ENCODE measurements at regions not wholly inside any gene's neighbourhood (a gene's known extent, or its start where the extent isn't known, plus 50 kb on each side); places are given as distances from the start of the nearest gene placed in this dataset.
"Not testable (repeated sequence)": the region's sequence is repeated elsewhere in the genome, so short reads cannot be mapped to it uniquely, and the experiment has no call there.

DNA sequence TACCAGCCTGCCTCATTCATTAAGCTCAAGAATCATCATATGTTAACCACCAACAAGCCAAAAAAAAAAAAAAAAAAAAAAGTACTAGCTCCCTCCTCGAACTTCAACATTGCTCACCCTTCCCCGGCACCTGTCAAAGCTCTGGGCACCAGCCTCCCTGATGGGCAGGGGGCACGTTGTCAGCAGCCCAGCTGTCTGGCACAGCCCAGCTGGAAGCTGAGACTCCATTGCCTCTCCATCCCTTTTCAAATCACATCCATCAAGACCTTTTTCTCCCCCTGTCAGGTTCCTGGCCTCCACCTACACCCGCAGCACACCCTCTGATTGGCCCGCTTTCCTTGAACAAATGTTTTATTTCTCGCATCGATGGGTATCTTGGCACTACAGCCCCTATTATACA lies 913.3 kb upstream of the AUTS2 start:
- DNase-seq, result no peak

DNA sequence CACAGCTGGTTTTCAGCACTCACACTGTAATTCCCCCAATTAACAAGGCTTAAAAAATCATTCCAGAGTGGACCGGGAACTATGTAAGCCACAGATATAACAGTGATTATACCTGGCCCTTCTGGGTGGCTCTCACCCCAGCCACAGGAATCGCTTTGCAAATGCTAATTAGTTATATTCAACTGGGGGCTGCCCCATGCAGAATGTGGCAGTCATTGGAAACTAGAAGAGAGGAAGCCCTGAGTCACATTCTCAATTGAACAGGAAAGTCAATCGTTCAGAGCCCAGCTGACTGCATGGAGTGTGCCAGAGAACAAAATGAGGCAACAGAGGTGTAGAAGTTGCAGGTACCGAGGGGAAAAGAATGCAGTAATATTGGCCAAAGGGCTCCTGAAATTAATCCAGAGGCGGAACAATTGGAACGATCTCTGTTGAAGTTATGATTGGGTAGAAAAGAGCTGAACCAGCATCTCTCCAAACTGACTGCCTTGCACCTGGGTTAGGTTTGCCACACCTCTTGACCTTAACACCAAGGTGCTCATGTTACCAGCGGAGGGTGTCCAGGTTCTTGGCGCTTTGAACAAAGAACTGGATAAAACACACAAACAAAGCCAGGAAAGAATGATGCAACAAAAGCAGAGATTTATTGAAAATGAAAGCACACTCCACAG lies 909.7 kb upstream of the AUTS2 start:
- DNase-seq, result no peak

GRCh38 chr7:68689087-68689433 lies 909.2 kb upstream of the AUTS2 start:
- no peak for DNase-seq

- DNase-seq, result peak; percentile 98
These were observed 906.7 kb upstream of the AUTS2 start for GRCh38 chr7:68691261-68692216.

- no peak for DNase-seq
These were observed 905.8 kb upstream of the AUTS2 start for GRCh38 chr7:68692511-68692910.

DNA sequence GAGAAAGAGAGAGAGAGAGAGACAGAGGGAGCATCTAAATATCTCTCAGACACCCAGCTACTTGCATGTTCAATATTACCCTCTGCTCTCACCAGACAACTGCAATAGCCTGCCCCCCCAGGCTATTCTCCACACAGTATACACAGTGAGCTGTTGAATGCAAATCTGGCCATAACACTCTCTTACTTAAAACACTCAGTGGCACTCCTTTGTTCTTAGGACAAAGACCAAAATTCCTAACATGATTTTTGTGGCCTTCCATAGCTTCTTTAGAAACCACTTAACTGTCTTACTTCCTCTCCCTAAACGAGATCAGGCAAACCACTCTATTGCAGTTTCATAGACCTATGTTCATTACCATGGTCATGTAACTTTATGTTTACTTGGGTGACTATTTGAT lies 903.6 kb upstream of the AUTS2 start:
- DNase-seq, result peak; percentile 60

DNA sequence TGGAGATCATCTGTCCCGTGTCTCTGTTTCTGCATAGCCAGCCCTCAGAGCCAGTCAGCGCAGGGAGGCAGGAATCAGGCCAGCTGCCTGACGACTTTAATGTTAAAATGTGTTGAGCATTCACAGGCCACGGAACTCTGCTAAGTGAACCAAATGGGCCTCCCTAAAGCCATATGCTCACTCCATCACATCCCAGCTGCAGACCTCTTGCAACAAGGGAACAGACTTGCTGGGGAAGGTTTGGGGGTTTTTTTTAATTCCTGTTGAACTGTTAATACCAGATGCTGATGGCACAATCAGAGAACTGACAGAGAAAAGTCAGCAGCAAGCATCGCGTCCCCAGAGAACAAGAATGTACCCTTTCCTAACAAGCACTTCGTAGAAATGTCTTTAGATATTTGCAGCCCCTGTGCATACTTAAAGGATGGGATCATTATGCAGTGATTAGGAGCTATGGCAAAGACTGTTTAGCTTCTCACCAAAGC lies 900.4 kb upstream of the AUTS2 start:
- peak; percentile 92 for DNase-seq

DNA sequence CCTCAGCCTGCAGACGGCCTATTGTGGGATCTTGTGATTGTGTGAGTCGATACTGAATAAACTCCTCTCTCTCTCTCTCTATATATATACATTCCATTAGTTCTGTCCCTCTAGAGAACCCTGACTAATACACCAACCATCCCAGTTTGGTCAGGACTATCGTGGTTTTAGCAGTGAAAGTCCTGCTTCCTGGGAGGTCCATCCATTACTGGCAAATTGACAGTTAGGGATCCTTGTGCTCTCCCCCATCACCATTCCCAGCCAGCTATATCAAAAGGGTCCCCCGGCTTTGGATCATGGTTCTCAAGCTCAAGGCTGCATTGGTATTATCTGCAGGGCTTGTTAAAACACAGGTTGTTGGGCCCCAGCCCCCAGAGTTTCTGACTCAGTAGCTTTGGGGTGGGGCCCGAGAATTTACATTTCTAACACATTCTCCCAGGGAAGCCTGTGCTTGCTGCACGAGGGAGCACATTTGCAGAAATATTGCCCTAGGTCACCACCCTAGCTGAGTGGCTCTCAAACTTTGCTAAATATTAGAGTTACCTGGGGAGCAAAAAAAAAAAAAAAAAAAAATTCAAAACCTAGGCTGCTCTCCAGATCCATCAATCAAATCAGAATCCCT lies 899.1 kb upstream of the AUTS2 start:
- DNase-seq, result peak; percentile 99

- peak; percentile 82 for DNase-seq
These were observed 897.9 kb upstream of the AUTS2 start for GRCh38 chr7:68700414-68700813.

- DNase-seq, result peak; percentile 99
These were observed 892.0 kb upstream of the AUTS2 start for GRCh38 chr7:68706291-68706690.

DNA sequence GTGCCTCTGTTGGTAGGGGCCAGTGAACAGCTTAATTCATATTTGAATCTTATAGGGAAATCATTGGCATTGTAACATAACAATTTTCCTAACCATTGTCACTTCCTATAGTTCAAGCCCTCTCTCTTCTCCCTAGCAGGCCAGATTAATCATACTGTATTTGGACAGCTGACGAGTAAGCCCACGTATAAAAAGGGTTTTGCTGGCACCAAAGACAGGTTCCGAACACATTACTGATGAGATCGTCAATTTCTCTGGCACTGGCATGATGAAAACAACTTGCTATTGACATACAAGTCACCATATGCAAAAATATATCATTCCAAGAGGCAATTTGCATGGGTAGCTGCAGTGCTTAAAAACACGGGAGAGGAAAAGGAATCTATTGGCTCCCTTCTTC lies 891.1 kb upstream of the AUTS2 start:
- no peak for DNase-seq

GRCh38 chr7:68707958-68708357 lies 890.3 kb upstream of the AUTS2 start:
- DNase-seq, result no peak

DNA sequence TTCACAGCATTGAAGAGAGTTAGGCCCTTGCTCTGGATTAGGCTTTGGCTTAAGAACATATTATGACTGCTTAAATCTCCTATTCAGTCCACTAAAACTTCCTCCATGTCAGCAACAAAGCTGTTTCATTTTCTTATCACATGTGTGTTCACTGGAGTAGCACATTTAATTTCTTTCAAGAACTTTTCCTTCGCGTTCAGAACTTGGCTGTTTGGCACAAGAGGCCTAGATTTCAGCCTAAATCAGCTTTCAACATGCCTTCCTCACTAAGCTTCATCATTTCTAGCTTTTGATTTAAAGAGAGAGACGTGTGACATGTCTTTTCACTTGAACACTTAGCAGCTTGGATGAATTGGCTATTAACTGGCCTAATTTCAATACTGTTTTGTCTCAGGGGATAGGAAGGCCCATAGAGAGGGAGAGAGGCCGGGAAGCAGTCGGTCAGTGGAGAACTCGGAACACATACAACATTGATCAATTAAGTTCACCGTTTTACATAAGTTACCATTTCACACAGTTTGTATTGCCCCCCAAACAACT lies 885.2 kb upstream of the AUTS2 start:
- DNase-seq, result no peak

DNA sequence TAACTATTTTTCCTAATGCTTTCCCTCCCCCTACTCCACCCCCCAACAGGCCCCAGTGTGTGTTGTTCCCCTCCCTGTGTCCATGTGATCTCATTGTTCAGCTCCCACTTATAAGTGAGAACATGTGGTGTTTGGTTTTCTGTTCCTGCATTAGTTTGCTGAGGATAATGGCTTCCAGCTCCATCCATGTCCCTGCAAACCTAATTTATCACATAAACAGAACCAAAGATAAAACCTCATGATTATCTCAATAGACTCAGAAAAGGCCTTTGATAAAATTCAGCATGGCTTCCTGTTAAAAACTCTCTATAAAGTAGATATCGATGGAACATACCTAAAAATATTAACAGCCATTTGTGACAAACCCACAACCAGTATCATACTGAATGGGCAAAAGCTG lies 884.1 kb upstream of the AUTS2 start:
- not testable (repeated sequence) for DNase-seq

- DNase-seq, result no peak
These were observed 882.4 kb upstream of the AUTS2 start for GRCh38 chr7:68715907-68716306.

DNA sequence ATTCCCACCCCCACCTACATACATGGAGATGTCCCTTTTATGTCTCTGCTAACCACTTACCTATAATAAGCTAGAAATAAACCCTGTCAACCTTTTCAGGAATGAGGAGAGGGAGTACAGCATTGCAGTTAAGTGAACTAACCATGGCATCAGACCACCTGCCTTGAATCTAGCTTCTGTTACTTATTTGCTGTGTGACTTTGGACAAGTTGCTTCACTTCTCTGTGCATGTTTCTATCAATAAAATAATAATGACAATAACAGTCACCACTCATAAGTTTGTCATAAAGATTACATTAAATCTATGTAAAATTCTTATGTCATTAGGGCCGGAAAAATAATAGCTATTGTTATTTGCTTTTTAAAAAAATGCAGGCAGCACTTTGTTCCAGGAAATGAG lies 881.1 kb upstream of the AUTS2 start:
- DNase-seq, result no peak

DNA sequence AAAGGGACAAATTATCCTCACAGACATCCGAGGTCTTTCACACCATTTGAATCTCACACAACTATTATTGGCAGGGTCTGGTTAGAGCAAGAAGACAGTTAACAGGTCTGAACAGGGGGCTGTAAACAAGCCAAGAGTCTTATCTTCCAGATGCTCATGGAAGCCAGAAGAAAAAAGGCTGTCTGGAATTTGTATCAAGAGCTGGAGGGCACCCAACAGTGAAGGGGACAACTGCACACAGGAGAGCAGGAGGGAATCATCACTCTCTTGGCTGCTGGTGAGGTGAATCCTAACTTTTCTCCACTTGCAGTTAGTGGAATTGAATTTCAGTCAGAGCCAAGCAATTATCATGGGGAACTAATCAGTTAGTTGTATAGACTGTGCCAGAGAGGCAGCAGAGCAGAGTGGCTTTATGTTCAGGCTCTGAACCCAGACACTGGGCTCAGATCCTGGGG lies 880.2 kb upstream of the AUTS2 start:
- no peak for DNase-seq

GRCh38 chr7:68720697-68721096 lies 877.6 kb upstream of the AUTS2 start:
- DNase-seq, result peak; percentile 44

- DNase-seq, result no peak
These were observed 876.2 kb upstream of the AUTS2 start for GRCh38 chr7:68722044-68722443.

DNA sequence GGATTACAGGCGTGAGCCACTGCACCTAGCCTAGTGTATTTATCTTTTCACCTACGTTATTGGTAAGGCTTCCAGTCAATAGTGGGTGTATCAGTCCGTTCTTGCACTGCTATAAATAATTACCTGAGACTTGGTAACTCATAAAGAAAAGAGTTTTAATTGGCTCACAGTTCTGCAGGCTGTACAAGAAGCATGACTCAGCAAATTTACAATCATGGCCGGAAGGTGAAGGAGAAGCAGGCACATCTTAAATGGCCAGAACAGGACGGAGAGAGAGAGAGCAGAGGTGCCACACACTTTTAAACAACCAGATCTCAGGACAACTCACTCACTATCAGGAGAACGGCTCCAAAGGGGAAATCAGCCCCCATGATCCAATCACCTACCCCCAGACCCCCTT lies 873.3 kb upstream of the AUTS2 start:
- no peak for DNase-seq

DNA sequence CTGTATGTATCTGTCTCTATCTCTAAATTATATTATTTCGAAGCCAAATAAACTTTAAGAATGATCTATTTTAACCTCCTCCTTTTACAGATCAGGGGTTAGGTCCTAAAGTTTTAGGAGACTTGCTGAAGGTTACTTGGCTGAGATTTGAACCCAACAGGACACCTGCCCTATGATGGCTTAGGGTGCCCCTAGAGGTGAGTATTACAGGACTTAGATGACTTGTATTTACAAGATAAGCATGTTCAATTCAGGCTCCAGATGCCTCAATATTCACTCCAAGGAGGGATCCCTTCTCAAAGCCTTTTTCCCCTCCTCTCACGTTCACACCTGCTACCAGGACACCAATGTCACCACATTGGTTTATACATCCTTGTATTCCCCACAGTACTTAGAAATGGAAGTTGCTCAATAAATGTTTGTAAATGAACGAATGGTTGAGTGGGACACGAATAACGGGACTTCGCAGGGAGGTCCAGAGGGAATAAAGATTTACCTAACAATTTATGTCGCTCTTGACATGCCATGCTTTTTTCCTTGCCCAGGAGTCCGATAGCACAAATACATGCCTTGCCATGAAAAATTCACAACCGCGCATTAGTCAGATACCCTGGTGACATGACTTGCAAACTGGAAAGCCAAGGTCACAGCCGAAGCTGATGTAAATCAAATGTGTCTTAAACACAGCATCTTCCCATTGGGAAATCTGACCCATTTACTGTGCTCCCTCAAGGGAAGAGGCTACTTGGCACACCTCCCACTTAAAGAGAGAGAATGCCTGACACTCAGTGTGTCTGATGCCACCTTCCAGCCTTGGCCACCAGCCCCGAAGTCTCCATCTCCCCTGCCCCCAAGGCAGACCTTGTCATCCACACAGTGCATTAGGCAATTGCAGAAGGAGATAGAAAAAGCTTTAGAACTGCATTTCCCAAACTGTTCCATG lies 872.2 kb upstream of the AUTS2 start:
- peak; percentile 13 for DNase-seq

DNA sequence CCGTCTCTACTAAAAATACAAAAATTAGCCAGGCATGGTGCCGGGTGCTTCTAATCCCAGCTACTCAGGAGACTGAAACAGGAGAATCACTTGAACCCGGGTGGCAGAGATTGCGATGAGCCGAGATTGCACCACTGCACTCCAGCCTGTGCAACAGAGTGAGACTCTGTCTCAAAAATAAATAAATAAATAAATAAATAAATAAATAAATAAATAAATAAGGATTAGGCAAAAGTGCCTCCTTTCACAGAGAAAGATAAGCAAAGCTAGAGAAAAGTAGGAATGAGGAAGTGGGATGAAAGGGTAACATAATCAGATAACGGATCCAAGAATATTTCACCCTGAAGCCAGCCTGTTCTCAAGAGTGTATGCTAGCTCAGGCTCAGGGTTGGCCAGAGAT lies 869.6 kb upstream of the AUTS2 start:
- DNase-seq, result not testable (repeated sequence)

Measured in fibroblast of skin of right quadriceps (primary cell).